ENCODE measurements at regions not wholly inside any gene's neighbourhood (a gene's known extent, or its start where the extent isn't known, plus 50 kb on each side); places are given as distances from the start of the nearest gene placed in this dataset.

DNA sequence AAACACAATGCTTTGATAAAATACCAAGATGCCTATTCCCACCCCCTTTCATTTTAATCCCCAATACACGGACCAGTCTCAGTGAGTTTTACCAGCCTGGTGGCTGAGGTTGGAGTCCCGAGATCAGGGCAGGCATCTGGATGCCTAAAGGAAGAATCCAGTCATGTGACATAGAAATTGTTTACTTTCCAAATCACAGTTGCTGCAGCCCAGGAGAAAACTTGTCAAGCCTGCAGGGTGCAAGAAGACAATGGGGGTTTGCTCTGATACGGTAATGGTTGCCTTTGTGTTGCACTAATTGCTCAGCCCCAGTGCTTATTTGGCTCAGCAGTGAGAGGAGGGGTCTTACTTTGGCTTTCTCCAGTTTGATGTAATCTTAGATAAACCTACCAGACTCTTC is 308.5 kb upstream of the POU3F2 start:
- Histone ChIP-seq H3K27ac (no peak overlapping the region), H3K4me1 (ENCODE audit: control insufficient read depth in 1 of 2, low read depth in 2 of 2) (no peaks in the 10 kb centered on the region), H3K4me3 (no peak overlapping the region), H3K9me3 (no peaks in the 10 kb centered on the region), H3K27me3 (replicated peaks; ENCODE audit: insufficient read depth) (no peaks in the 10 kb centered on the region), H3K36me3 (no peaks in the 10 kb centered on the region)
- no peak for ATAC-seq (ENCODE audit: insufficient number of reproducible peaks, low FRiP score, low read depth)
- DNase-seq (ENCODE audit: low spot score), result no peak
- TF ChIP-seq, protein P1, sequence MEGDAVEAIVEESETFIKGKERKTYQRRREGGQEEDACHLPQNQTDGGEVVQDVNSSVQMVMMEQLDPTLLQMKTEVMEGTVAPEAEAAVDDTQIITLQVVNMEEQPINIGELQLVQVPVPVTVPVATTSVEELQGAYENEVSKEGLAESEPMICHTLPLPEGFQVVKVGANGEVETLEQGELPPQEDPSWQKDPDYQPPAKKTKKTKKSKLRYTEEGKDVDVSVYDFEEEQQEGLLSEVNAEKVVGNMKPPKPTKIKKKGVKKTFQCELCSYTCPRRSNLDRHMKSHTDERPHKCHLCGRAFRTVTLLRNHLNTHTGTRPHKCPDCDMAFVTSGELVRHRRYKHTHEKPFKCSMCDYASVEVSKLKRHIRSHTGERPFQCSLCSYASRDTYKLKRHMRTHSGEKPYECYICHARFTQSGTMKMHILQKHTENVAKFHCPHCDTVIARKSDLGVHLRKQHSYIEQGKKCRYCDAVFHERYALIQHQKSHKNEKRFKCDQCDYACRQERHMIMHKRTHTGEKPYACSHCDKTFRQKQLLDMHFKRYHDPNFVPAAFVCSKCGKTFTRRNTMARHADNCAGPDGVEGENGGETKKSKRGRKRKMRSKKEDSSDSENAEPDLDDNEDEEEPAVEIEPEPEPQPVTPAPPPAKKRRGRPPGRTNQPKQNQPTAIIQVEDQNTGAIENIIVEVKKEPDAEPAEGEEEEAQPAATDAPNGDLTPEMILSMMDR (IDR thresholded peaks at IDR 0.05), result no peak

DNA sequence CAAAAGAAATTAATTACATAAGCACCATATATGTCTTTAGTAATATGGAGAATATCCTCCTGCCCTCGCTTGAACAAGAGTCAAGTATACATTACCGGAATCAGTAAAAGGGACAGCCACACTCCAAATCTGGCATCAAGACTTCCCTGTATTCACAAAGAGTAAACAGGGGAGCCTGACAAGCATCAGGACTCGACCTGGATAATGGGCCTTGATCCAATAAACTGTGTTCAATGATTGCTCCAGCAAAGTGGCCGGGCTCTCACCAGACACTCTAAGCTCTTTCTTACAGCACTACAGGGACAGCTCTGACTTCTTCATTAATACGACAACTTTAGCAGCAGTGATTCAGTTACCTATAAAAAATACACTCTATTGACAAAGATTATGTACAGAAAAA is 307.9 kb upstream of the POU3F2 start:
- no peak overlapping the region for H3K27ac ChIP-seq
- no peaks in the 10 kb centered on the region for H3K4me1 ChIP-seq (ENCODE audit: control insufficient read depth in 1 of 2, low read depth in 2 of 2)
- no peaks in the 10 kb centered on the region for H3K36me3 ChIP-seq
- TF ChIP-seq, protein P1 (IDR thresholded peaks at IDR 0.05), result no peak
- H3K27me3 ChIP-seq (replicated peaks; ENCODE audit: insufficient read depth), result no peaks in the 10 kb centered on the region
- H3K4me3 ChIP-seq, result no peak overlapping the region
- ATAC-seq (ENCODE audit: insufficient number of reproducible peaks, low FRiP score, low read depth) (no peak), DNase-seq (ENCODE audit: low spot score) (no peak)
- H3K9me3 ChIP-seq, result no peaks in the 10 kb centered on the region

DNA sequence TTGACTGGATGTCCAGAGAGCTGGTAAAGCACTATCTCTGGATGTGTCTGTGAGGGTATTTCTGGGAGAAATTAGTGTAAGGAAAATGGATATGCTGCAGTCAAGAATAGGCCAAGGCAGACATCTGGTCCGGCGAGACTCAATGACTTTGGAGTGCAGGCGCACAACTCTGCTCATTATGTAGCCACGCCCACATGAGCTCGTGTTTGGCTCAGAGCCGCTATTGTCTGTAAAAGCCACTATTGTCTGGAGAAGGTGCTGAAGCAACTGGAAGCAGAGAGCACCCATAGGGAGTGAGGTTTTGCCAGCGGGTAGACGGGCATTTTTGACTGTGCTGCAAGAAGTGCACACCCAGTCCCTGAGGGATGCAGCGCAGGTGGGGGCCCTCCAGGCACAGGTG is 305.0 kb upstream of the POU3F2 start:
- DNase-seq (ENCODE audit: low spot score) (no peak), ATAC-seq (ENCODE audit: insufficient number of reproducible peaks, low FRiP score, low read depth) (no peak)
- TF ChIP-seq, protein P1 (IDR thresholded peaks at IDR 0.05), result no peak
- Histone ChIP-seq H3K27ac (no peak overlapping the region), H3K9me3 (no peaks in the 10 kb centered on the region), H3K27me3 (replicated peaks; ENCODE audit: insufficient read depth) (no peaks in the 10 kb centered on the region), H3K36me3 (no peaks in the 10 kb centered on the region), H3K4me3 (no peak overlapping the region), H3K4me1 (ENCODE audit: control insufficient read depth in 1 of 2, low read depth in 2 of 2) (no peaks in the 10 kb centered on the region)

DNA sequence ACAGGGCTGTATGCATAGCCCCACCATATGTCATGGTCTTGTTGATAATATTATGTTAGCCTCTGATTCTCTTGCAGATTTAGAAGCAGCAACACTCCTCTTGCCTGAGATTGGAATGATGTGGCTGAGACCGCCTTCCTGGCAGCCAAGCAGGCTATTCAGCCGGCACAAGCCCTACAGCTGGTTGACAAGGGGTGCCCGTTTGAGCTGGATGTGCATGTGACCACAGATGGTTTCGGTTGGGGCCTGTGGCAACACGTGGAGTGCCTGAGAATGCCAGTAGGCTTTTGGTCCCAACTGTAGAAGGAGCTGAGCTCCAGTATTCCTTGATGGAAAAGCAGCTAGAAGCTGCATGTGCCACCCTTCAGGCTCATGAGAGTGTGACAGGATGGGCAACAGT is 303.6 kb upstream of the POU3F2 start:
- DNase-seq (ENCODE audit: low spot score) (no peak), ATAC-seq (ENCODE audit: insufficient number of reproducible peaks, low FRiP score, low read depth) (no peak)
- H3K9me3 ChIP-seq, result no peaks in the 10 kb centered on the region
- no peak overlapping the region for H3K27ac ChIP-seq
- H3K27me3 ChIP-seq (replicated peaks; ENCODE audit: insufficient read depth), result no peaks in the 10 kb centered on the region
- TF ChIP-seq, protein P1 (IDR thresholded peaks at IDR 0.05), result no peak
- no peaks in the 10 kb centered on the region for H3K4me1 ChIP-seq (ENCODE audit: control insufficient read depth in 1 of 2, low read depth in 2 of 2)
- no peaks in the 10 kb centered on the region for H3K36me3 ChIP-seq
- H3K4me3 ChIP-seq, result no peak overlapping the region

DNA sequence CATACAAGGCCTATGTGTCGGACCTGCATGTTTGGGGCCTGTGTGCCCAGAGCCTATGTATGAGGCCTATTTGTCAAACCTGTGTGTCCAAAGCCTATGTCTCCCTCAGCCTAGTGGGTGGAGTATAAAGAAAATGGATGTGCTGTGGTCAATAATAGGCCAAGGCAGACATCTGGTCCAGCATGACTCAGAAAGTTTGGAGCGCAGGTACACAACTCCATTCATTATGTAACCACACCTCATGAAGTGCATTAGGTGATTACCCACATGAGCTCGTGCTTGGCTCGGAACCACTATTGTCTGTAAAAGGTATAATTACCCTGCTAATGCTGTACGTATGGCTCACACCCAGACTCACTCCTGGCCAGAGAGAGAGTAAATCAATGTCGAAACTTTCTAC is 302.4 kb upstream of the POU3F2 start:
- DNase-seq (ENCODE audit: low spot score) (no peak), ATAC-seq (ENCODE audit: insufficient number of reproducible peaks, low FRiP score, low read depth) (no peak)
- Histone ChIP-seq H3K4me1 (ENCODE audit: control insufficient read depth in 1 of 2, low read depth in 2 of 2) (no peaks in the 10 kb centered on the region), H3K27me3 (replicated peaks; ENCODE audit: insufficient read depth) (no peaks in the 10 kb centered on the region), H3K36me3 (no peaks in the 10 kb centered on the region), H3K4me3 (no peak overlapping the region), H3K9me3 (no peaks in the 10 kb centered on the region), H3K27ac (no peak overlapping the region)
- TF ChIP-seq, protein P1 (IDR thresholded peaks at IDR 0.05), result no peak
